GM18498 (cell line): ENCODE measurements at regions not wholly inside any gene's neighbourhood (a gene's known extent, or its start where the extent isn't known, plus 50 kb on each side); places are given as distances from the start of the nearest gene placed in this dataset.
"Not testable (repeated sequence)": the region's sequence is repeated elsewhere in the genome, so short reads cannot be mapped to it uniquely, and the experiment has no call there.

Experiments
- ATAC-seq: cut with Tn5 transposase; IDR thresholded peaks from one replicate; pipeline ENCODE4 v1.9.1; 2021; ENCODE audit warnings: mild to moderate bottlenecking, moderate library complexity; ENCODE audit not compliant: unreplicated experiment

- no peak for ATAC-seq
These were observed 189.2 kb downstream of the SLITRK6 start for GRCh38 chr13:85610024-85610423.

GRCh38 chr13:85608255-85608829 lies 190.9 kb downstream of the SLITRK6 start:
- no peak for ATAC-seq

- ATAC-seq = no peak
These were observed 195.5 kb downstream of the SLITRK6 start for GRCh38 chr13:85603735-85604134.

GRCh38 chr13:85601526-85601925 lies 197.7 kb downstream of the SLITRK6 start:
- ATAC-seq = no peak

GRCh38 chr13:85597790-85598500 lies 201.3 kb downstream of the SLITRK6 start:
- no peak for ATAC-seq

GRCh38 chr13:85592211-85592610 lies 207.0 kb downstream of the SLITRK6 start:
- no peak for ATAC-seq

- ATAC-seq = no peak
These were observed 208.8 kb downstream of the SLITRK6 start for GRCh38 chr13:85590231-85590931.

- ATAC-seq = no peak
These were observed 210.2 kb downstream of the SLITRK6 start for GRCh38 chr13:85589021-85589420.

GRCh38 chr13:85588359-85588758 lies 210.9 kb downstream of the SLITRK6 start:
- no peak for ATAC-seq

- no peak for ATAC-seq
These were observed 212.4 kb downstream of the SLITRK6 start for GRCh38 chr13:85586856-85587255.

- no peak for ATAC-seq
These were observed 212.8 kb downstream of the SLITRK6 start for GRCh38 chr13:85586422-85586831.

- ATAC-seq = no peak
These were observed 216.3 kb downstream of the SLITRK6 start for GRCh38 chr13:85582890-85583289.

GRCh38 chr13:85575110-85575509 lies 224.1 kb downstream of the SLITRK6 start:
- no peak for ATAC-seq

GRCh38 chr13:85567909-85568308 lies 231.3 kb downstream of the SLITRK6 start:
- ATAC-seq = no peak

GRCh38 chr13:85565652-85566051 lies 233.6 kb downstream of the SLITRK6 start:
- ATAC-seq = no peak

GRCh38 chr13:85564598-85564997 lies 234.6 kb downstream of the SLITRK6 start:
- no peak for ATAC-seq

GRCh38 chr13:85562282-85562681 lies 236.9 kb downstream of the SLITRK6 start:
- no peak for ATAC-seq

GRCh38 chr13:85557691-85558467 lies 241.3 kb downstream of the SLITRK6 start:
- no peak for ATAC-seq

GRCh38 chr13:85551012-85551411 lies 248.2 kb downstream of the SLITRK6 start:
- no peak for ATAC-seq

- no peak for ATAC-seq
These were observed 249.4 kb downstream of the SLITRK6 start for GRCh38 chr13:85549819-85550218.

GRCh38 chr13:85548845-85549244 lies 250.4 kb downstream of the SLITRK6 start:
- not testable (repeated sequence) for ATAC-seq
